Right lobe of liver (tissue), 4 donors: ENCODE measurements at regions not wholly inside any gene's neighbourhood (a gene's known extent, or its start where the extent isn't known, plus 50 kb on each side); places are given as distances from the start of the nearest gene placed in this dataset.
"Not testable (repeated sequence)": the region's sequence is repeated elsewhere in the genome, so short reads cannot be mapped to it uniquely, and the experiment has no call there.

Experiments used
- POLR2A ChIP-seq: fragments of 450-650 bp; IDR thresholded peaks from one replicate; pipeline ENCODE4 v1.6.1; 2017; ENCODE audit warnings: antibody characterized with exemption, mild to moderate bottlenecking
- TF ChIP-seq, protein P1 (sequence below), 4 donors: fragments of 200-600 bp in 3 of 4; fragments of 450-650 bp in 1 of 4; IDR thresholded peaks; one replicate each; pipeline versions ENCODE4 v1.5.1 to v1.8.0; 2016 to 2022; ENCODE audit warnings: antibody characterized with exemption in 4 of 4, mild to moderate bottlenecking in 2 of 4
- donor health status: DM: no; HTN: no; CAD: no.
- donor health status: DM: no; HTN: no; CAD: no.
- donor health status: DM: no; HTN: yes; CAD: no.

- TF ChIP-seq, protein P1, sequence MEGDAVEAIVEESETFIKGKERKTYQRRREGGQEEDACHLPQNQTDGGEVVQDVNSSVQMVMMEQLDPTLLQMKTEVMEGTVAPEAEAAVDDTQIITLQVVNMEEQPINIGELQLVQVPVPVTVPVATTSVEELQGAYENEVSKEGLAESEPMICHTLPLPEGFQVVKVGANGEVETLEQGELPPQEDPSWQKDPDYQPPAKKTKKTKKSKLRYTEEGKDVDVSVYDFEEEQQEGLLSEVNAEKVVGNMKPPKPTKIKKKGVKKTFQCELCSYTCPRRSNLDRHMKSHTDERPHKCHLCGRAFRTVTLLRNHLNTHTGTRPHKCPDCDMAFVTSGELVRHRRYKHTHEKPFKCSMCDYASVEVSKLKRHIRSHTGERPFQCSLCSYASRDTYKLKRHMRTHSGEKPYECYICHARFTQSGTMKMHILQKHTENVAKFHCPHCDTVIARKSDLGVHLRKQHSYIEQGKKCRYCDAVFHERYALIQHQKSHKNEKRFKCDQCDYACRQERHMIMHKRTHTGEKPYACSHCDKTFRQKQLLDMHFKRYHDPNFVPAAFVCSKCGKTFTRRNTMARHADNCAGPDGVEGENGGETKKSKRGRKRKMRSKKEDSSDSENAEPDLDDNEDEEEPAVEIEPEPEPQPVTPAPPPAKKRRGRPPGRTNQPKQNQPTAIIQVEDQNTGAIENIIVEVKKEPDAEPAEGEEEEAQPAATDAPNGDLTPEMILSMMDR (IDR thresholded peaks at IDR 0.05): not testable (repeated sequence)
- not testable (repeated sequence) for TF ChIP-seq POLR2A
These were observed 115.5 kb upstream of the PGR start for GRCh38 chr11:101245081-101245480.
